ENCODE measurements at regions not wholly inside any gene's neighbourhood (a gene's known extent, or its start where the extent isn't known, plus 50 kb on each side); places are given as distances from the start of the nearest gene placed in this dataset.

- TF ChIP-seq PHF8 (conservative IDR thresholded peaks at IDR 0.05; ENCODE audit: low read depth, low read length) (no peak), ATF2 (IDR thresholded peaks at IDR 0.05; ENCODE audit: low read length) (no peak)
These were observed 387.1 kb downstream of the DHX35 start for GRCh38 chr20:39349240-39349639.
